ENCODE measurements at regions not wholly inside any gene's neighbourhood (a gene's known extent, or its start where the extent isn't known, plus 50 kb on each side); places are given as distances from the start of the nearest gene placed in this dataset.

DNA sequence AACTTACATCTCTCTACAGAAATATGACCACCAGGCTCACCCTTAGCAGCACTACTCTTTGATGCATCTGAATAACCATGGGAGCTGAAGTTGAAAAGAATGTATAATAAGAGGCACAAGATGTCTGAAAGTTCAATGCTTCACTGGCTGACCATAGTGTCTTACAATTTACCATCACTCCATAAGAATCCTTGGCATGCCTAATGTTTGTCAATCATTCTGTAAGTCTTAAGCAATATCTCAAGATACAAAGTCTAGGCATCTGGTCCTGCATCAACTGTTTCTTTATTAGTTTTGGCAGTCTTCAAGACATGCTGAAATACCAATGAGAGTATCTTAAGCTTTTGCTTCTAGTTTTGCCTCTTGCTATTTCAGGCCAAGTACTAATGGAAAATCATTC, 755.5 kb downstream of the STIM2 start:
- no peak for ATAC-seq
- Histone ChIP-seq H3K4me1 (no peaks in the 10 kb centered on the region), H3K4me3 (no peak overlapping the region), H3K4me2 (no peak overlapping the region), H3K9me3 (no peaks in the 10 kb centered on the region), H3K27ac (no peak overlapping the region)
- ChIA-PET POLR2A (no interaction called here), CTCF (no interaction called here)
- FAIRE-seq, result no peak
- TF ChIP-seq, protein P1, sequence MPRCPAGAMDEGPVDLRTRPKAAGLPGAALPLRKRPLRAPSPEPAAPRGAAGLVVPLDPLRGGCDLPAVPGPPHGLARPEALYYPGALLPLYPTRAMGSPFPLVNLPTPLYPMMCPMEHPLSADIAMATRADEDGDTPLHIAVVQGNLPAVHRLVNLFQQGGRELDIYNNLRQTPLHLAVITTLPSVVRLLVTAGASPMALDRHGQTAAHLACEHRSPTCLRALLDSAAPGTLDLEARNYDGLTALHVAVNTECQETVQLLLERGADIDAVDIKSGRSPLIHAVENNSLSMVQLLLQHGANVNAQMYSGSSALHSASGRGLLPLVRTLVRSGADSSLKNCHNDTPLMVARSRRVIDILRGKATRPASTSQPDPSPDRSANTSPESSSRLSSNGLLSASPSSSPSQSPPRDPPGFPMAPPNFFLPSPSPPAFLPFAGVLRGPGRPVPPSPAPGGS (IDR thresholded peaks at IDR 0.05), result no peak
- TF ChIP-seq RNF2 (IDR thresholded peaks at IDR 0.05; ENCODE audit: borderline replicate concordance, low read depth) (no peak), HDAC2 (IDR thresholded peaks at IDR 0.05) (no peak), CBX2 (IDR thresholded peaks at IDR 0.05; ENCODE audit: borderline replicate concordance, low read depth) (no peak), JUNB (IDR thresholded peaks at IDR 0.05) (no peak)
- TF ChIP-seq, protein P2, sequence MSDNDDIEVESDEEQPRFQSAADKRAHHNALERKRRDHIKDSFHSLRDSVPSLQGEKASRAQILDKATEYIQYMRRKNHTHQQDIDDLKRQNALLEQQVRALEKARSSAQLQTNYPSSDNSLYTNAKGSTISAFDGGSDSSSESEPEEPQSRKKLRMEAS (IDR thresholded peaks at IDR 0.05), result no peak
- DNase-seq (ENCODE audit: low read depth in 1 of 2, low spot score in 1 of 2), result peak in 1 of 2 experiments; percentile 0

DNA sequence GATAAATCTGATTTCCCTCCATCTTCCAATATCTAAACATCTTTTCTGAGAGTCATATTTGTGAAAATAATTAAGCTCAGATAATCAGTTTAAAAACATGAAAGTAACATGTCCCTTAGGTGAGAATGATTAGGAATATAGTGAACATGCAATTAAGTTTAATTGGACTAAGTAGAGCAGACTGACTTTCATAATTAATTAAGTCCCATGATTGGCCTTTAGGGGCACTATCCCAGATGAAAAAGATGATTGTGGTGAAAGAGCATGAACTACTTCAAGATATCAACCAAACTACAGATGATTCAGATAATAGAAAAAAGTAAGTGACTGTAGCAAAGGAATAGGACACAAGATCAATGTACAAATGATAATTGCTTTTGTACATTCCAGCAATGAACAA, 758.8 kb downstream of the STIM2 start:
- ChIA-PET CTCF (no interaction called here), POLR2A (no interaction called here)
- Histone ChIP-seq H3K27ac (no peak overlapping the region), H3K4me2 (no peak overlapping the region), H3K4me1 (no peaks in the 10 kb centered on the region), H3K9me3 (no peaks in the 10 kb centered on the region), H3K4me3 (no peak overlapping the region)
- DNase-seq (ENCODE audit: low read depth in 1 of 2, low spot score in 1 of 2) (no peak), ATAC-seq (no peak), FAIRE-seq (no peak)
- TF ChIP-seq BHLHE40 (IDR thresholded peaks at IDR 0.05; ENCODE audit: low read depth, low read length) (no peak), CHD2 (IDR thresholded peaks at IDR 0.05; ENCODE audit: low read length, partially characterized antibody) (no peak), SREBF2 (IDR thresholded peaks at IDR 0.05) (no peak), TP53 (CRISPR knock-in tag; IDR thresholded peaks at IDR 0.05) (no peak)
- TF ChIP-seq, protein P3, sequence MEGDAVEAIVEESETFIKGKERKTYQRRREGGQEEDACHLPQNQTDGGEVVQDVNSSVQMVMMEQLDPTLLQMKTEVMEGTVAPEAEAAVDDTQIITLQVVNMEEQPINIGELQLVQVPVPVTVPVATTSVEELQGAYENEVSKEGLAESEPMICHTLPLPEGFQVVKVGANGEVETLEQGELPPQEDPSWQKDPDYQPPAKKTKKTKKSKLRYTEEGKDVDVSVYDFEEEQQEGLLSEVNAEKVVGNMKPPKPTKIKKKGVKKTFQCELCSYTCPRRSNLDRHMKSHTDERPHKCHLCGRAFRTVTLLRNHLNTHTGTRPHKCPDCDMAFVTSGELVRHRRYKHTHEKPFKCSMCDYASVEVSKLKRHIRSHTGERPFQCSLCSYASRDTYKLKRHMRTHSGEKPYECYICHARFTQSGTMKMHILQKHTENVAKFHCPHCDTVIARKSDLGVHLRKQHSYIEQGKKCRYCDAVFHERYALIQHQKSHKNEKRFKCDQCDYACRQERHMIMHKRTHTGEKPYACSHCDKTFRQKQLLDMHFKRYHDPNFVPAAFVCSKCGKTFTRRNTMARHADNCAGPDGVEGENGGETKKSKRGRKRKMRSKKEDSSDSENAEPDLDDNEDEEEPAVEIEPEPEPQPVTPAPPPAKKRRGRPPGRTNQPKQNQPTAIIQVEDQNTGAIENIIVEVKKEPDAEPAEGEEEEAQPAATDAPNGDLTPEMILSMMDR (IDR thresholded peaks at IDR 0.05), result no peak
- TF ChIP-seq, protein P4, sequence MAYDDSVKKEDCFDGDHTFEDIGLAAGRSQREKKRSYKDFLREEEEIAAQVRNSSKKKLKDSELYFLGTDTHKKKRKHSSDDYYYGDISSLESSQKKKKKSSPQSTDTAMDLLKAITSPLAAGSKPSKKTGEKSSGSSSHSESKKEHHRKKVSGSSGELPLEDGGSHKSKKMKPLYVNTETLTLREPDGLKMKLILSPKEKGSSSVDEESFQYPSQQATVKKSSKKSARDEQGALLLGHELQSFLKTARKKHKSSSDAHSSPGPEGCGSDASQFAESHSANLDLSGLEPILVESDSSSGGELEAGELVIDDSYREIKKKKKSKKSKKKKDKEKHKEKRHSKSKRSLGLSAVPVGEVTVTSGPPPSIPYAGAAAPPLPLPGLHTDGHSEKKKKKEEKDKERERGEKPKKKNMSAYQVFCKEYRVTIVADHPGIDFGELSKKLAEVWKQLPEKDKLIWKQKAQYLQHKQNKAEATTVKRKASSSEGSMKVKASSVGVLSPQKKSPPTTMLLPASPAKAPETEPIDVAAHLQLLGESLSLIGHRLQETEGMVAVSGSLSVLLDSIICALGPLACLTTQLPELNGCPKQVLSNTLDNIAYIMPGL (CRISPR knock-in tag; IDR thresholded peaks at IDR 0.05; ENCODE audit: borderline replicate concordance), result no peak

DNA sequence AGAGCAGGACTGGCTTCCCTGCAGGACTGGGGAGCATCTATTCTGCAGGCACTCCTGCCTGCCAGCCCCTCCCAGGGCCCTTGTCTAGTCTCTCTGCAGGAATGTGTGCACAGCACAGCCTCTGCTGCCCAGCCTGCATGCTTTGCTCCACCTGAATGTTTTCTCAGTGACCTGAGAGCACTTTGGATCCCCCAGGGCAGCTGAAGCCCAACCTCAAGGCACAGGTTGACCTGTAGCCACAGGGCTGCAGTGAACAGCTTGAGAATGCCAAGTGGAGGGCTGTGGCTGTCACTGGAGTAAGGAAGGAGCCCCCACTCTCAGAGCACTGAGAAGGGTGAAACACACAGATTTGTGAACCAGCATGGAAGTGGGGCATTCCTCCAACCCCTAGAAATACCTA, 760.2 kb downstream of the STIM2 start:
- H3K4me2 ChIP-seq, result no peak overlapping the region
- ATAC-seq (no peak), DNase-seq (ENCODE audit: low read depth in 1 of 2, low spot score in 1 of 2) (no peak), FAIRE-seq (no peak)
- H3K4me1 ChIP-seq, result no peaks in the 10 kb centered on the region
- H3K9me3 ChIP-seq, result no peaks in the 10 kb centered on the region
- ChIA-PET POLR2A (no interaction called here), CTCF (no interaction called here)
- no peak overlapping the region for H3K27ac ChIP-seq
- TF ChIP-seq ZFP36 (IDR thresholded peaks at IDR 0.05; ENCODE audit: borderline replicate concordance, partially characterized antibody) (no peak), RAD21 (conservative IDR thresholded peaks at IDR 0.05 in 1 of 2, IDR thresholded peaks at IDR 0.05 in 1 of 2) (no peak), HEYL (CRISPR knock-in tag; IDR thresholded peaks at IDR 0.05) (no peak), MAZ (IDR thresholded peaks at IDR 0.05; ENCODE audit: borderline replicate concordance, low read depth, low read length) (no peak), ZC3H11A (IDR thresholded peaks at IDR 0.05) (no peak), EHMT2 (IDR thresholded peaks at IDR 0.05; ENCODE audit: low read depth) (no peak)
- TF ChIP-seq, protein P5, sequence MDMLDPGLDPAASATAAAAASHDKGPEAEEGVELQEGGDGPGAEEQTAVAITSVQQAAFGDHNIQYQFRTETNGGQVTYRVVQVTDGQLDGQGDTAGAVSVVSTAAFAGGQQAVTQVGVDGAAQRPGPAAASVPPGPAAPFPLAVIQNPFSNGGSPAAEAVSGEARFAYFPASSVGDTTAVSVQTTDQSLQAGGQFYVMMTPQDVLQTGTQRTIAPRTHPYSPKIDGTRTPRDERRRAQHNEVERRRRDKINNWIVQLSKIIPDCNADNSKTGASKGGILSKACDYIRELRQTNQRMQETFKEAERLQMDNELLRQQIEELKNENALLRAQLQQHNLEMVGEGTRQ (IDR thresholded peaks at IDR 0.05), result no peak
- no peak overlapping the region for H3K4me3 ChIP-seq
